Lung (tissue), 11 donors: ENCODE measurements at regions not wholly inside any gene's neighbourhood (a gene's known extent, or its start where the extent isn't known, plus 50 kb on each side); places are given as distances from the start of the nearest gene placed in this dataset.

Experiments
- ATAC-seq: fragments of 200-7000 bp; cut with Tn5 transposase; one replicate; pipeline ENCODE4 v1.9.1; 2020; ENCODE audit warnings: moderate number of reproducible peaks; ENCODE audit not compliant: insufficient read depth, low FRiP score
- DNase-seq, 3 donors: peaks; one replicate each; pipeline ENCODE4 v3.0.0-alpha.2; 2013 to 2017
- H3K27ac ChIP-seq, 2 donors: one replicate each; pipeline ENCODE4 v1.5.1; 2013; ENCODE audit warnings: mild to moderate bottlenecking in 2 of 2, moderate library complexity in 2 of 2, control low read depth in 1 of 2, inconsistent platforms in 1 of 2, low read depth in 1 of 2, low read length in 1 of 2
- H3K27me3 ChIP-seq, 3 donors: one replicate each; pipeline ENCODE4 v1.5.1; 2013; ENCODE audit warnings: low read length in 2 of 3; ENCODE audit not compliant: control insufficient read depth in 3 of 3, insufficient read depth in 3 of 3
- H3K36me3 ChIP-seq, 4 donors: one replicate each; pipeline ENCODE4 v1.5.1; 2013; ENCODE audit warnings: low read length in 4 of 4, mild to moderate bottlenecking in 1 of 4, moderate library complexity in 1 of 4; ENCODE audit not compliant: control insufficient read depth in 4 of 4, insufficient read depth in 4 of 4
- H3K4me1 ChIP-seq, 5 donors: one replicate each; pipeline ENCODE4 v1.5.1; 2013; ENCODE audit warnings: low read length in 5 of 5, mild to moderate bottlenecking in 2 of 5, moderate library complexity in 1 of 5; ENCODE audit not compliant: control insufficient read depth in 5 of 5, insufficient read depth in 5 of 5
- H3K4me3 ChIP-seq: one replicate; pipeline ENCODE4 v1.5.1; 2013; ENCODE audit warnings: mild to moderate bottlenecking, control low read depth, moderate library complexity
- H3K9ac ChIP-seq, 2 donors: one replicate each; pipeline ENCODE4 v1.5.1; 2013; ENCODE audit warnings: low read length in 2 of 2, control low read depth in 1 of 2; ENCODE audit not compliant: insufficient read depth in 1 of 2
- H3K9me3 ChIP-seq, 4 donors: one replicate each; pipeline ENCODE4 v1.5.1; 2013; ENCODE audit warnings: low read length in 3 of 4, mild to moderate bottlenecking in 1 of 4, moderate library complexity in 1 of 4; ENCODE audit not compliant: control insufficient read depth in 4 of 4, insufficient read depth in 3 of 4
- CTCF ChIP-seq: IDR thresholded peaks from 2 replicates; pipeline ENCODE4 v1.5.1; 2012; ENCODE audit warnings: mild to moderate bottlenecking; ENCODE audit errors: control extremely low read depth, extremely low read depth
- WGBS, 2 donors: extraction: QIAGEN DNeasy Blood & Tissue Kit; methylation state at CpG; one replicate each; pipeline ENCODE4 v1.1.7; 2013; 5-methylcytosine and 5-hydroxymethylcytosine counted together
- donor health status: control.
- donor health status: control.
- donor health status: Bipolar disorder and iron deficiency.
- donor health status: healthy.
- donor health status: DM: yes; HTN: yes; CAD: no.

- ATAC-seq (no peak), DNase-seq (no peak)
- Histone ChIP-seq H3K9me3 (peaks cover 0 to 12% (median 3%) of the 10 kb centered on the region in 4 donors), H3K36me3 (no peaks in the 10 kb centered on the region), H3K27me3 (no peaks in the 10 kb centered on the region), H3K4me1 (no peaks in the 10 kb centered on the region), H3K4me3 (no peak overlapping the region), H3K27ac (no peak overlapping the region), H3K9ac (no peak overlapping the region)
- TF ChIP-seq CTCF: no peak
- 67 to 83% methylated on average over 11 of the region's 11 CpGs for WGBS, 2 donors
Measured at GRCh38 chr18:8536231-8536630, 73.0 kb upstream of the RAB12 start.

GRCh38 chr18:8536922-8537321, 72.3 kb upstream of the RAB12 start:
- Histone ChIP-seq H3K4me3 (no peak overlapping the region), H3K27me3 (no peaks in the 10 kb centered on the region), H3K27ac (no peak overlapping the region), H3K36me3 (no peaks in the 10 kb centered on the region), H3K9me3 (peaks cover 0 to 7% (median 2%) of the 10 kb centered on the region in 4 donors), H3K9ac (no peak overlapping the region), H3K4me1 (no peaks in the 10 kb centered on the region)
- no peak for ATAC-seq
- DNase-seq: no peak
- no peak for TF ChIP-seq CTCF
- 90 to 91% methylated on average over 14 of the region's 14 CpGs for WGBS, 2 donors

GRCh38 chr18:8537400-8537799, 71.8 kb upstream of the RAB12 start:
- Histone ChIP-seq H3K27ac (no peak overlapping the region), H3K36me3 (no peaks in the 10 kb centered on the region), H3K4me3 (no peak overlapping the region), H3K4me1 (no peaks in the 10 kb centered on the region), H3K27me3 (no peaks in the 10 kb centered on the region), H3K9ac (no peak overlapping the region), H3K9me3 (peaks cover 0 to 3% (median under 1%) of the 10 kb centered on the region in 4 donors)
- no peak for ATAC-seq
- WGBS, 2 donors: 92% methylated on average over 16 to 17 of the region's 17 CpGs
- DNase-seq: no peak
- TF ChIP-seq CTCF: no peak

- TF ChIP-seq CTCF: no peak
- Histone ChIP-seq H3K4me3 (no peak overlapping the region), H3K4me1 (no peaks in the 10 kb centered on the region), H3K9ac (no peak overlapping the region), H3K36me3 (no peaks in the 10 kb centered on the region), H3K27ac (no peak overlapping the region), H3K9me3 (no peaks in the 10 kb centered on the region), H3K27me3 (no peaks in the 10 kb centered on the region)
- DNase-seq (no peak), ATAC-seq (no peak)
- WGBS, 2 donors: 88 to 90% methylated on average over 2 of the region's 2 CpGs
Measured at GRCh38 chr18:8538935-8539334, 70.3 kb upstream of the RAB12 start.
